IPS-18c (cell line): ENCODE measurements at regions not wholly inside any gene's neighbourhood (a gene's known extent, or its start where the extent isn't known, plus 50 kb on each side); places are given as distances from the start of the nearest gene placed in this dataset.

ENCODE experiments used
- H3K4me3 ChIP-seq: 2 replicates; pipeline ENCODE4 v1.7.0; 2013; ENCODE audit warnings: low read depth, mild to moderate bottlenecking, low read length, moderate library complexity; ENCODE audit not compliant: insufficient read depth
- H3K9me3 ChIP-seq: one replicate; pipeline ENCODE4 v1.6.1; 2013; ENCODE audit warnings: mild to moderate bottlenecking, low read length, moderate library complexity; ENCODE audit not compliant: control insufficient read depth, insufficient read depth

DNA sequence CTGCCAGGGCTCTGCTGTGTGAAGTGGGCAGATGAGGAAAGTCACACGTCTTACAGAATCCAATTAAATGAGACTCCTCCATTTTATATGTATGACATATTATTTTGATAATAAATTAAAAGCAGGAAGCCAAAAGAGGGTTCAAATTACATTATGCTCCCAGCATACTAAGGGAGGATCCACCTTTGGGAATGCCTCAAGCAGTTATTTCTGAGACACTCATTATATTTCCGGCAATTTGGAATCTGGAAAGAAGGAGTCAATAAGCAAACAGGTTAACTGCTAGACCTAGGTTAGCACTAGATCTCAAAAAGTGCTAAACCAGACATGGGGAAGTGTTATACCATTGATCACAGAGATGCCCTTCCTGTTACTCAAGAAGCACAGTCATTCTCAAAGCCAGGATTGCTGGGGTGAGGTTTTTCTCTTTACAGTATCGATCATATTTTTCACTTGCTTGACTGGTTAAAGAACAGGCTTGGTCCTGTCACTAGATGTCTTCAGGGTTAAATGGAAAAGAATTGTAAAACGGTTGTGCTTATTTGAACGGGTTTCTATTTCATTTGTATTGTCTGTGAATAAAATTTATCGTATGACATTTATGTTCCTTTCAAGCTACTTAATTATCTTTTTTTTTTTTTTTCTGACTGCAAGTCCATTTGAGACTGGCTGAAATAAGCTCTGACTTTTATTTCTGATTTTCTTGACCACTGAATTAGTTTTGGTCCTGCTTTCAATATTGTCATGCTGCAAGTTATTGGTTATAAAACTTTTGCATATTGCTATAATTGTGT is 523.2 kb downstream of the KLF12 start:
- Histone ChIP-seq H3K9me3 (no peaks in the 10 kb centered on the region), H3K4me3 (no peak overlapping the region)

DNA sequence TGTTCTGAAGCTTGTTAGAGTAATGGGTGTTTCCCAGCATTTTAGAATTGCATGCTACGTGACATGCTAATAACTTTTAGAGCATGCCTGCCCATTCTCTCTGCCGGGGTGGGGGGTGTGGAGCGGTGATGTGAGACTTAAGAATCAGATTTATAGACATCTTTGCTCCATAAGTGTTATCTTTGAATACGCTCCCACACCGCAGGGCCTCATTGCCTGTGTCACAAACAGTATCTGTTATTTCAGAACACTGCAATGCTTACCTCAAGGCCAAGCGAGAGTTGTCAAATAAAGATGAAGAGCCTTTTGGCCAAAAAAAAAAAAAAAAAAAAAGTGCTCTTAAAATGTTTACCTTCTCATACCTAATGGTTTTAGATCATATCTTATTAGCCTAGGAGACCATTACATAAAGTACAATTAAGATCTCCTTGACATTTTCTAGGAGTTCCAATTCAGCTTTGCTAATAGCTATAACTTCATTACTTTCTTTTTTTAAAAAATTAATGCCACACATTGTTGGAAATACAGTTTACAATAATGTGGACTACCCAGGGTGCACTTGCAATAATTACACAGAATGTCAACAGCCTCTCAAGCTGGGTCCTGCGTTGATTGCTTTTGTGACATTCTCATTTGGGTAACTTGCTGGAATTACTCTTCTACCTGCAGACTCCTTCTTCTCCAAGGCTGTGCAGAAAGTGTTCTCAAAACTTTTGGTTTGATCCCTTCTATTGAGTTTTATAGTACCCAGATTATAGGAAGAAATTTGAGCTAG is 525.3 kb downstream of the KLF12 start:
- Histone ChIP-seq H3K4me3 (no peak overlapping the region), H3K9me3 (peaks cover 6% of the 10 kb centered on the region)

DNA sequence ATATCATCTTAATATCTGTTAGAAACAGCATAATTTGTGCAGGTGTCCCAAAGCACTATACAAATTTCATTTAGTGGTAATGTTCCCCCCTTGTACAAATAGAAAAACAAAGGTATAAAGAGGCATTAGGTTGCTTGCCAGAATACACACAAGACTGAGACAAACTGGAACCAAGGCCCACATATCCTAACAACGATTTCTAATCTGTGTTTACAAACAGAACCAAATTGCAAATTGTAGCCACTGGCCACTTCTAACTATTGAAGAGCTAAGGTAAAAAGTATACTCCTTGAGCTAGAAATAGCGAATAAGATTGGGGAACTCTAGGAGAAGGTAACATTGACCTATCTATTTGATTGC is 526.1 kb downstream of the KLF12 start:
- H3K4me3 ChIP-seq, result no peak overlapping the region
- peaks cover 7% of the 10 kb centered on the region for H3K9me3 ChIP-seq

DNA sequence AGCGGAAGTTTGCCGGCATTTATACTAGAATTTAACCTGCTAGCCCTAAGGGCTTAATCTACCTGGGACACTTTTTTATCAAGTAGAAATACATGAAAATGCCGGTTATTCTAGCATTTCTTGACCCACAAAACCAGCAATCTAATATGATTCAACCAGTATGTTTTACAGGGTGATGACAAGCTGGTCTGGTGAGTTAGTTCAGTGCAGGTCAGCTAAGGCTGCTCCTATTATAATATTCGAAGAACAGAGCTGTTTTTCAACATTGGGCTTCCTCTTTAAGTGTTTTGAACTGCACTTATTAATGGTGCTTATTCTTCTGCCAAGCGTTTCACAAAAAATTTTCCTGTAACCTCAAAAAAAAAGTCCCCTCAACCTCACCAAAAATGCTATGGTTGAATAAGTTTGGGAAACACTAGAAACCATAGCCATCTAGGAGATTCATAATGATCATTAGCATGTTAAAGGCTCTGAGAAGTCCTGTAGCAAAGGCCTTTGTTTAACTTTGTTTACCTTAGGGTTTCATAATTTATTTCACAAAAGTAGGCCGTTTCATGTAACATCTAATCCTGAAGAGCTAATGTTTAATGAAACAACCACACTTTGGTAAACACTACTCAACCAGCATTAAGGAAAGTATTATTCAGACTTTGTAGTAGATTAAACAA is 526.6 kb downstream of the KLF12 start:
- H3K9me3 ChIP-seq, result peaks cover 7% of the 10 kb centered on the region
- no peak overlapping the region for H3K4me3 ChIP-seq

DNA sequence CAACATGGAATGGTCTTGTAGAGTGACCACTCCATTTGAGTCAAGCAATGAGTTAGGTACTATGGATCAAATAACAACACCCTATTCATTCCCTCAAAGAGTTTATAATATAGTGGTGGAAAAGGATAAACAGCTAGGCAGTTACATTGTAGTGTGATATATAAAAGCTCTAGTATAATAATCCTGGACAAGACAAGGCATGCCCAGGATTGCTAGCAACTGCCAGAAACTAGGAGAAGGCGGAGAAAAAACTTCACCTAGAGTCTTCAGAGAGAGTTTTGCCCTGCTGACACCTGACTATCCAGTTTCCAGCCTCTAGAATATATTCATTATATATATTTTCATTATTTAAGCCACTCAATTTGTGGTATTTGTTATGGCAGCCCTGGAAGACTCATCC is 530.6 kb downstream of the KLF12 start:
- Histone ChIP-seq H3K9me3 (peaks cover 7% of the 10 kb centered on the region), H3K4me3 (no peak overlapping the region)

DNA sequence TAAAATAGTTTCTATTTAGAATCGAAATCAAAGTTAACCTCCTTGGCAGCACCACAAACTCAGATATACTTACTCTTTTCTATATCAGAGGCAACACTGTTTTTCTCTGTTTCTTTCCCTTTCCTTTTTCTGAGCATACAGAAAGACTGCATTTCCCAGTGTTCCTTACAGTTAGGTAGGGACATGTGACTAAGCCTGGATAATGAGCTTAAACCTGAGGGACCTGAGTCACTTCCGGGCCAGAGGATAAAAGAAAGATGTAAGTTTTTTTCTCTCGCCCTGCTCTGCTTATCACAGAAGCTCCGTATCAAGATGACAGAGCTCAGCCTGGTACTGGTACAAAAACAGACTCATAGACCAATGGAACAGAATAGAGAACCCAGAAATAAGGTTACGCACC is 531.9 kb downstream of the KLF12 start:
- H3K4me3 ChIP-seq, result no peak overlapping the region

DNA sequence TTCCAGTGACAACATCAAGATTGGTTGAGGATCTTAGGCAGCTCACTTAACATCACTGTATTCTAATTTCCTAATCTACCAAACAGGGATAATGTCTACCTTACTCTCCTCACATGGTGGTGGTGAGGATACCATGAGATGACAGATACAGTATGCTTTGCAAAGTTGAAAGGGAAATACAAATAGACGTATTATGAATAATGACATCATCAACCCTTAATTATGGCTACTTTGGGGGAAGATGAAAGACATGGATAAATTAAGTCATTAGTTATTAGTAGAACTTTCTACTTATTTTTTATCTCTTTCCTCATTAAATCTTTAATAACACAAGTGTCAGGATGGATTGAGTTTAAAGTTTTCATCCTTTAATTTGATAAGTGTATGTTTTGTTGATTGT is 532.5 kb downstream of the KLF12 start:
- Histone ChIP-seq H3K4me3 (no peak overlapping the region), H3K9me3 (peaks cover 7% of the 10 kb centered on the region)

More for the DNA sequence above, 531.9 kb downstream of the KLF12 start:
- peaks cover 7% of the 10 kb centered on the region for H3K9me3 ChIP-seq

DNA sequence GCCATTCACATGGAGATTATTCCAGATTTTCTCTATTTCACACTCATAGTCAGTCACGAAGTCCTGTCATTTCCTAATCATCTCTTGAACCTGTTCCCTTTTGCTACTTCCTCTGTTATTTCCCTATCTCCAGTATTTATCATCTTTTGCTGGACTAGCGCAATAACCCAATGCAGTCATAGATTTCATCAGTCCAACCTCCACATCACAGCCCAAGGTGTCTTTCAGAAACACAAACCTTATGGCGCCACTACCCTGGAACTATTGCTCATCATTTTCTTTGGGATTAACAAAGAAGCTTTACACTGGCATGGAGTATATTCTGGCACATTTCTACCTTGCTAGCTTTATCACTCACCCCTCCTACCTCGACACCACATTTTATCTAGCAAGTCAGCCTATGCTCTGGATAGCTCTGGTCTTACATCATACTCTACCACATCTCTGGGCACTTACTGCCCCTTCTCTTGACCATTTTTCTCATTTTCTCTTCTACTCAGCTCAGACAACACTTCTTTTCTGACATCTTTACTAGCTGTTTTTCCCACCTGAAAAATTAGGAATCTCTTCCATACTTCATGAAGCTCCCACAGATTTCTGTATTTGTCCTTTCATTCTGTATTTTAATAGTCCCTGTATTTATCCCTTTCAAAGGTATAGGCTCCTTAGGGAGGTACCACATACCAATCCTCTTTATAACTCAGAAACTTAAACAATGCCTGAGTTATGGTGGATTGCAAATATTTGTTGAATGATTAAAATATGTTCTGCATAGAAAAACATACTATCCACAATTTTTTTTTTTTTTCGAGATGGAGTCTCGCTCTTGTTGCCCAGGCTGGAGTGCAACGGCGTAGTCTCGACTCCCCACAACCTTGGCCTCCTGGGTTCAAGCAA is 534.7 kb downstream of the KLF12 start:
- H3K4me3 ChIP-seq, result no peak overlapping the region
- H3K9me3 ChIP-seq, result peaks cover 6% of the 10 kb centered on the region

DNA sequence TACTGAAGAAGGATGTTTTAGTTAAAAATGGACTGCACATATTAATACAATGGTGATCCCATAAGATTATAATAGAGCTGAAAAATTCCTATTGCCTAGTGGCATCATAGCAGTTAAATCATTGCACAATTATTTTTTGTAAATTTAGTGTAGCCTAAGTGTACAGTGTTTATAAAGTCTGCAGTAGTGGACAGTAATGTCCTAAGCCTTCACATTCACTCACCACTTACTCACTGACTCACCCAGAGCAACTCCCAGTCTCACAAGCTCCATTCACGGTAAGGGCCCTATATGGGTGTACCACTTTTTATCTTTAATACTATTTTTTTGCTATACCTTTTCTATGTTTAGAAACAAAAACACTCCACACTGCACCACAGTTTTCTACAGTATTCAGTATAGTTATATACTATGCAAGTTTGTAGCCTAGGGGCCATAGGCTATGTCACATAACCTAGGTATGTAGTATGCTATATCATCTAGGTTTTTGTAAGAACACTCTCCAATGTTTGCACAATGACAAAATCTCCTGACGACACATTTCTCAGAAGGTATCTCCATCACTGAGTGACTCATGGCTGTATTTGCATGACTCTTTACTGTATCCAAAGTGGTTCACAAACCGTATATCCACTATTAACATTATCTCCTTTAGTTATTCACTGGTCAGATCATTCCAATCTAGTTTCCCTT is 536.0 kb downstream of the KLF12 start:
- H3K4me3 ChIP-seq, result no peak overlapping the region
- H3K9me3 ChIP-seq, result no peaks in the 10 kb centered on the region

DNA sequence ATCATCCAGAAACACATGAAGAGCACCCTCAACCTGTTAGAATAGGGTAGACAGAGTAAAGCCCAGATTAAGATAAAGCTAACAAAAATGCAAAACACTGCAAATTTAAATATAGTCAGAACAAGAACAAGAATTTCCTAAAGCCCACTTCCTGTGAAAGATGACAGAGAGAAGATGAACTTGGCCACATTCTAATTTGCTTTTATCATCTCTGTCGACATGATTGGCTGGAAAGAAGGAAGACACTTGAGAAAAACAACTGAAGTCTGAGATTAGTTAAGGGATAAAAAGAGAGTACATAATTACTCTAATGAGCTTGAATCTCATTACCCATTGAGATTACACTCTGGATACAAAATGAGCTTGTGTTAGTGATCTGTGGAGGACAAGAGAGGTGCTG is 537.6 kb downstream of the KLF5 start:
- H3K4me3 ChIP-seq, result no peak overlapping the region
- no peaks in the 10 kb centered on the region for H3K9me3 ChIP-seq

DNA sequence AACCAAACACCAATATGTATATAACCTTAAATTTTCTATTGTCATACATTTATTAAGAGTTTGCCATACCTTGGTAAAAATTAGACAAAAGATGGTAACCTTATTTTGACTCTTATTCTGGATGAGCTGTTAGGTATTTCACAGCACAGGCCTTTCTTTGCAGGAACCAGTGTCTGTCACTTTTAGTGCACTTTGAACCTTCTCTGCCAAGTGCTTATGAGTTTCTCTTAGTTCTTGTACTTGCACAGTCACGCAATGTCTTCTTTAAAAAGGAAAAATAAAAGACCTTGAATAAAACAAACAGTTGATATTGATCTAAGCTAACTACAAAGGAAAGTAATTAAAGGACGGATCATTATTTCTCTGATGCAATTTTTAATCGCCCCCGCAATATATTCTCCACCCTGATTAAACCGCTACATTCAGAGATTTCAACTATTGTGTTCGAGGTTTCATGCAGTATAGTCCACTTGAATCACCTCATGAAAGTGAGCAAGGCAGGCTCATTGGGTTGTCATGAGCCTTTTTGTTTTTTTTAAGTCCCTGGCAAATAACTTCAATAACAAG is 534.5 kb downstream of the KLF5 start:
- H3K4me3 ChIP-seq, result no peak overlapping the region
- H3K9me3 ChIP-seq, result no peaks in the 10 kb centered on the region

DNA sequence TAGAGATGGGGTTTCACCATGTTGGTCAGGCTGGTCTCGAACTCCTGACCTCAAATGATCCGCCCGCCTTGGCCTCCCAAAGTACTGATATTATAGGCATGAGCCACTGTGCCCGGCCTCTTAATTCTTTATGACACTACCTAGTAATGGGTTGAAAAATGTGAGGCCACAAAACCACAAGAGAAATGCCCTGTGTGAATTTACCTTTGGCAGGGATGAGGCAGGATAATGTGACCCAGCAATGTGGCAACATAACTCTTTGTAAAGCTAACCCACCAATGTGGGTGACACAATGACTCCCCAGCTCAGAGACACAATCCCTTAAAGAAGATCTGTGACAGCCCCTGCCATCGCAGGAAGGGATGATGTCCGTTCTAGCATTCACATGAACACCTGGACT is 533.1 kb downstream of the KLF5 start:
- Histone ChIP-seq H3K9me3 (no peaks in the 10 kb centered on the region), H3K4me3 (no peak overlapping the region)

DNA sequence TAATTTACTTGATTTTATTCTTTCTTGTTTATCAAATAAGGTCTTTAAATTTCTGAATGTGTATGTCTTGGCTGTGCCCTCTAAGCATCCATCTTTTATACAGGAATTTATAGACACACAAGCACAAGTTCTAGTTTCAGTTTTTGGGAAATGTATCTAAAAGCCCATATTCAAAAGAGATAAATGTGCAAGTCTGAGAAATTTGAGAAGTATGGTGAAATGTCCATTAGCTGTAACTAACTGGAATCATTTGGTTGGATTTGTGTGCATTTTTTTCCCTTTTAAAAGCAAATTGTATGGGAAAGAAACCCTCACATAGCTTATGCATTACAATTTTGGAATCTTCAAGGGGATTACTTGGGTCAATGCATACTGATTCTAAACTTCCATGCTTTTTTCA is 532.0 kb downstream of the KLF5 start:
- no peak overlapping the region for H3K4me3 ChIP-seq
- H3K9me3 ChIP-seq, result no peaks in the 10 kb centered on the region

DNA sequence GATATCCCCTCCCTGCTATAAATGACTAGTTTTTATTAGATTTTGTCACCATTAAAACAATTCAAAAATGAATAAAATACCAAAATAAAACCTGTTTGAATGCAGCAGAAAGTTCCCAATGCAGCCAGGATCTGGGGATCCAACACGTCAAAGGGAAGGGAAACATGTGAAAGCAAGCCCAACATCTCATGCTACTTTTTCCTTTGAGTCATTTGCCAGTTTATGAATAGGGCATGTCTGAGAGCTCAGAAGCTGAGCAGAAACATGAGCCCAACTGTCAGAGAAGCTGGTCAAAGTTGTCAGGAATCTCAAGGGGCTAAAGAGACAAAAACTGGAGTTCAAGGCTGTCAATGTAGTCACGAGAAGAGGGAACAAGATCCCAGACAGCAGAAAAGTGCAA is 526.4 kb downstream of the KLF5 start:
- H3K9me3 ChIP-seq, result no peaks in the 10 kb centered on the region
- no peak overlapping the region for H3K4me3 ChIP-seq

DNA sequence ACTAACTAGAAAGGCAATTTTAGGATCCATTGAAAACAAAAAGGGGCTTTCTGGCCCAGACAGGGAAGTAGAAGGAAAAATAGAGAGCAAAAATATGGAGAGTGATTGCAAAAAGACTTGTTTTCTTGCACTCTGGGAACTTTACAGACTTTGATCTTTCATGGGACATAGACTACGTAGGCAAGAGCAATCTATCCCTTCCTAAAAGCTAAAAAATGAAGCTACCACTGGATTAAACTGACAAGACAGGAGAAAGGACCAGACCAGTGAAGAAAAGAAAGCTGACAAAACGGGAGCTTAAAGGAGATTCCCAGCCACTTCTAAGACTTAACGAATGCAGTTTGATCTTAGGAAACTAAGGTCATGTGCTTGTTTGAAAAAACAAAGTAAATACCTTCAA is 524.5 kb downstream of the KLF5 start:
- Histone ChIP-seq H3K4me3 (no peak overlapping the region), H3K9me3 (no peaks in the 10 kb centered on the region)

DNA sequence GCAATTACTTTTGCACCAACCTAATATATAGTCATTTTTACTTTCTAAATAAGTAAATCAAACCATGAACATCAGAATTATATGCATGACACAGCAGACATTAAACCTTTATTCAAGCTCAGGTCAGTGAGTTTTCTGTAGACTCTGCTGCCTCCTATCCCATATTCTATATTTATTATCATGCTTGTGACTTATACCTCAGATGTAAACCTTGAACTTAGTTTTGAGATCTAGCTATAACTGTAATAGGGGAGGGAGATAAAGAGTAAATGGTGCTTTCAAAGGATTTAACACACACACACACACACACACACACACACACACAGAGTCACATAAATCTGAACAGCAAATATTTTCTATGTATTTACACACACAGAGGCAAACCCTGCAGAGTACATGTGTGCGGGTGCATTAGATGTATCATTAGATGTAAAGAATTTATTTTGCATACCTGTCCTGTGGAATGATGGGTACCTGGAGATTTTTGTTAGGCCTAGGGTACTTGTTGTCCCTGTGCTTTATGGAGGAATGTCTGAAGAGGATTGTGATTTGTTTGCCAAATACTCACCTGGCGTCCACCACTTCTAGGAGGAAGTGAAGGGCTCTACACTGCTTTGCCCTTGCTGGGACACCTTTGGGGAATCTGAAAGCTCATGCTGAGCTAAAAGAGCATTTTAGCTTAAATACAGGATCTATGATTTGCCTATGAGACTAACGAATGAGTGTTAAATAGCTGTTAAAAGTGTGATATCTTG is 521.9 kb downstream of the KLF5 start:
- Histone ChIP-seq H3K9me3 (no peaks in the 10 kb centered on the region), H3K4me3 (no peak overlapping the region)
